NCI-H146 treated with DMSO at 0.1 percent for 48 hours (cell line): ENCODE measurements at regions not wholly inside any gene's neighbourhood (a gene's known extent, or its start where the extent isn't known, plus 50 kb on each side); places are given as distances from the start of the nearest gene placed in this dataset.
"Not testable (repeated sequence)": the region's sequence is repeated elsewhere in the genome, so short reads cannot be mapped to it uniquely, and the experiment has no call there.

ENCODE experiments used
- DNase-seq: peaks from one replicate; lab custom pipeline; 2025; ENCODE audit not compliant: unreplicated experiment; lab: John Stamatoyannopoulos, UW

DNA sequence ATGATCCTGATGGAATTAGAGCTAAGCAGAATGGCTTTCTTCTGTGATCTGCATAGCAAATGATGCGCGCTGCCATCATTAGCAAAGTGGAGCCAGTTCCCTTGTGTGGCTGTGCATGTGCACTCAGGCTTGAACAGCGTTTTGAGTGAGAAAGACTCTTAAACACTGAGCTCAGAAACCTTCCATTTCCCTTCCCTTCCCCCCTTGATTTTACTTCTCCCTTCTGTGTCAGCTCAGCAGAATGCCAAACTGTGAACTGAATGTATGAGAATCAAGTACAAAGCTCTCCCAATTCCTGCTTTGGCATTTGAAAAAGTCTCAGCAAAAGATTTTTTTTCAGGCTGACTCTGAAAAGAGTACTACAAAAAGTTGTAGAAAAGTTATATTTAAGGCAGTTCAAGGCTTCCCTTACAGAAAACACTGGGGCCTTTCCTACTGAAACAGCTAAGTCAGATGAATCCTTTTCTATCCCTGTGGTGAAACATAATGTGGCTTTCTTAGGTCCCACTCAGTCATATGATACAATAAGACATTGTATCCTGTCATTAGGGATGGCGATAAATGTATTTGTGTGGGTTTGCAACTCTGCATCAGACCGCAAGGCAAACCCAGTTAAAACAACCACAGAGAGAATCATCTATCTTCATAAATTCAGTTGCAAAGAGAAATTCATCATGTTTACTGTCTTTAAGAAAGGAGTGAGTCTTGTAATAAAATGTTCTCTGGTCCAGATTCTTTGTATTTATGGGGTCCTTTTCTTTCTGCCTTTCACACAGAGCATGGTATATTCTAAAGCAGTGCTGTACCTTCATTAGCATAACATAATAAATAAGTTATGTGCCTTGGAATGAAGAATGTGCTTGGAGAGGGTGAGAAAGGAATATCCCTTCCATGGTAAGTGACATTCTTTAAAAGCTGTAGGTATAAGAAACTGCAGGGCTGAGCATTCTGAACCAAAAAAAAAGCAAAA is 222.6 kb downstream of the CAAP1 start:
- no peak for DNase-seq

DNA sequence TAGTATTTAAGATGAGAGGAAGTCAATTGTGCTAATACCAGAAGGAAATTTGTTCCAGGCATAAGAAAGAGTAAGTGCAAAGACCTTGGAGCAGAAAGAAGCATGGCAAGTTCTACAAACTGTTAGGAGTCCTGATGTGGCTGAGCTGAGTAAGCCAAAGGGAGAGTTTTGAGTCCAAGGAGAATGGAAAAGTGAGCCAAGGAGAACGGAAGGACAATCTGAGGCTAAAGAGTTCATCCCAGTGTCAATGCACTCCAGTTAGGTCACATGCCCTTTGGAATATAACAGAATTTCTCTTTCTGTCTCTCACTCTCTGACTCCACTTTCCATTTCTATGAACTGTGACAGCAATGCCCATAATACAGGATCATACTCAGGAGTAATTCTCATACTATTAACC is 224.7 kb downstream of the CAAP1 start:
- no peak for DNase-seq

DNA sequence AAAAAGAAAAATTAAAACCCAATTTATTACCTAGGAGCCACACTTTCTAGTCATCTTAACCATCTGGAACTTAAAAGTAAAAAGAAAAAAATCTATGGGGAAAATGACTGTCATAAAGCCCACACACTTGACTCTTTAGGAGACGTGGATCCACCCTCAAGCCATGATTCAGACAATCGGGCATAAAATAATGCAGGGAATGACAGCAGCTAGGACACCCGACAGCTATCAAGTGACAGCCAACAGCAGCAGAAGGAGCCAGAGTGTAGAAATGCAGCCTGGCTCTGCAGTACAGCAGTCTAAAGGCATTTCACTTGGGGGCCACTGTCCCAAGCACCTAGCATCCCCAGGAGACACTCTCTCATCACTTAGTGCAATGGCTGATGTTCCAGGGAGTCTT is 226.9 kb downstream of the CAAP1 start:
- no peak for DNase-seq

DNA sequence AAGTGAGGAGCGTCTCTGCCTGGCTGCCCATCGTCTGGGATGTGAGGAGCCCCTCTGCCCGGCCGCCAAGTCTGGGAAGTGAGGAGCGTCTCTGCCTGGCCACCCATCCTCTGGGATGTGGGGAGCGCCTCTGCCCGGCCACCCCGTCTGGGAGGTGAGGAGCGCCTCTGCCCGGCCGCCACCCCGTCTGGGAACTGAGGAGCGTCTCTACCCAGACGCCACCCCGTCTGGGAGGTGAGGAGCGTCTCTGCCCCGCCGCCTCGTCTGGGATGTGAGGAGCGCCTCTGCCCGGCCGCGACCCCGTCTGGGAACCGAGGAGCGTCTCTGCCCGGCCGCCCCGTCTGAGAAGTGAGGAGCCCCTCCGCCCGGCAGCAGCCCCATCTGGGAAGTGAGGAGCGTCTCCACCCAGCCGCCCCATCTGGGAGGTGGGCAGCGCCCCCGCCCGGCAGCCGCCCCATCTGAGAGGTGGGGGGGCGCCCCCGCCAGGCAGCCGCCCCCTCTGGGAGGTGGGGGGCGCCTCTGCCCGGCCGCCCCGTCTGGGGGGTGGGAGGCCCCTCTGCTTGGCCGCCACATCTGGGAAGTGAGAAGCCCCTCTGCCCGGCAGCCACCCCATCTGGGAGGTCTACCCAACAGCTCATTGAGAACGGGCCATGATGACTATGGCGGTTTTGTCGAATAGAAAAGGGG is 228.4 kb downstream of the CAAP1 start:
- DNase-seq: not testable (repeated sequence)

DNA sequence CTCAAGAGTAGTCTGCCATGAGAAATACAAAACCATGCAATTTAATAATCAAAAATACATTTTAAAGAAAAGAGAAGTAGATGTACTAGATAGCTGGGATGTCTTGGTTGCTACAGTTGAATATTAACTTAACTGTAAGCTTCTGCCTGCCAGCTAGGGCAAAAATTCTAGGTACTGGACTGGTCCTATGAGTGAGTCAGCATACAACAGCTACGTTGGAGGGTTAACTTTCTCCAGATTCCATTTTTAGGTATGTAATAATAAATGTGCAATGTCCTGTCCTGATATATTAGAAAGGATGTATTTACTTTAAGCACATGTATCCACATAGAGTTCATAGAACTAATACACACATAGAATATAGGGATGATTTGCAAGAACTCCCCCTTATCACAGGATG is 230.1 kb downstream of the CAAP1 start:
- no peak for DNase-seq

DNA sequence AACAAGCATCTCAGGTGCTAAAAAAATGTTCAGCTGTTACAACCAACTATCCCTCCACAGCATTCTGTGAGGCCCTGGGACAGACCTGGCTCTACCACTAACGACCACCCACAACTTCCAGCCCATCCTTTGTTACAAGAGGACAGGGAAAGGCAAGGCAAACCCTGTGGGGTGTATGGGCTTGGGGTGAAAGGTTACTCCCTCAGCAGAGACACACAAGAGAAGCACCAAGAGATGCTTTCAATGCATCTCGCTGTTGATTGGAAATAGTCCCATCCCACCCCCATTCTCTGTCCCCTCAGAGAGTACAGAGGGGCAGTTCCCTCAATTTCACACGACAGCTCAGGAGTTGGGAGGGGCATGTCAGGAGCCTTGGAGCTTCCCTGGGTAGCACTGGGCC is 234.1 kb downstream of the CAAP1 start:
- DNase-seq: no peak

DNA sequence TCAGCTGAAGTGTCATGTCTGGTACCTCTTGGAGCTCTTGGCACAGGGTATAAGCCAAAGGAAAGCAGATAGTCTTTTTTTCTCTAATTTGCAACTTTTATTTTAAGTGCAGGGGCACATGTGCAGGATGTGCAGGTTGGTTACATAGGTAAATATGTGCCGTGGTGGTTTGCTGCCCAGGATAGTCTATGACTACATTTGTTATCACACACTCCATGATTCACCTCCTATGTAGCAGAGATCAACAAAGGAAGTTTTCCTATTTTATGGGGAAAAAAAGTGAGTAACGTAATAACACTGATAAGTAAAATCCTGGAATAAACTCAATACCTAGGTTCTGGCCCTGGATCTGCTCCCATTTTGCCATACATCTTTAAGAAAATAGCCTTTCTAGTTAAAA is 234.6 kb downstream of the CAAP1 start:
- DNase-seq: no peak

DNA sequence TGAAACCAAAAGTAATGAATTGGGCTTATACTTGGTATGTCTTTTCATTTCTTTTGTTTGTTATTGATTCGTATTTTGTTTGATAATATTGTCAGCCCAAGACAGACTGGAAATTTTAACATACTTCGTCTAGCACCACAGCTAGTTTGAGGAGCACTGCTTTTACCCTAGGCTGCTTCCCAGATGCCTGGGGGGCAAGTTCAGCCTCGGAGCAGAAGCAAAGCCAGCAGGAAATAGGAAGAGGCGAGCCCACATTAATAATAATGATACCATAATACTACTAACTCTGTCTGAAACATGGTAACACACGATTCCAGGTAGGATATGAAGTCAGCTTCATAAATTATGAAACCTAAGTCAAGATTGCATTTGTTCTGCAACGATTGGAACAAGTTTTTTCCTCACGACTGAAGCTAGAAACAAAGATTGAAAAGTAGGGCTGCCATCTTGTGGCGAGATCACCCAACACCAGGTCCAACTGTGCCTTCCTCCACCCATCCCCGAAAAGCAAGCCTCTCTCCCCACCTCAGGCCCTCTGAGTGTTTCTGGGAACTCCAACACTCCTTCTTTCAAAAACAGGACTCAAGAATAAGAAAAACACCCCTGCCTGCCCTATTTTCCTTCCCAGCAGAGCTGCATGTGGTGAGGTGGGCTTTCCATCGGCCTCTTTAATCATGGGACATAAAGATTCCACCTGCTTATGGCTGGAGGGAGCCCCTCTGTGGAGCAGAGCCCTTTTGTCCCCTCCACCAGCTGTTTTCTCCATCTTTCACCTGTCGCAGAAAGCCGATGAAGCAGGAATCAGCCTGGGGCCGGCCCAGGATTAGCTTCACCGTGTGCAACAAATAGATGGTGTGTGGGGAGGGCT is 236.4 kb downstream of the CAAP1 start:
- peak; percentile 29 for DNase-seq

DNA sequence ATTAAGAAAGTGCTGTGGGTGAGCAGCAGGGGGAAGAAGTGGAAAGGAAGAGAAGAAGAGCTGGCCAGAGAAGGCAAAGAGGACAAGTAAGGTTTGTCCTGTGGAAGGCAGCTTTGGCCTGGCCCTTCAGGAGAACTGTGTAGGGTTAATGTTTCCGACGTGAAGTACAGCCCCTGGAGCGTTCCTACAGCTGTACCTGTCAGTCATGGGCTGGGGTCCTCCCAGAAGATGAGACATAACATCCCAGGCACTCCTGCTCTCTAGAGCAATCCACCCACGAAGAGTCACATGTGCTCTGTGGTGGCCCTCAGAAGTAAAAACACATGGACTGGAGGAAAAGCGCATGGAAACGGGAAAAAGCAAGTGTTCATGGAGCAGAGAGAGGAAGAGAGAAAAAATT is 237.4 kb downstream of the CAAP1 start:
- DNase-seq: no peak

DNA sequence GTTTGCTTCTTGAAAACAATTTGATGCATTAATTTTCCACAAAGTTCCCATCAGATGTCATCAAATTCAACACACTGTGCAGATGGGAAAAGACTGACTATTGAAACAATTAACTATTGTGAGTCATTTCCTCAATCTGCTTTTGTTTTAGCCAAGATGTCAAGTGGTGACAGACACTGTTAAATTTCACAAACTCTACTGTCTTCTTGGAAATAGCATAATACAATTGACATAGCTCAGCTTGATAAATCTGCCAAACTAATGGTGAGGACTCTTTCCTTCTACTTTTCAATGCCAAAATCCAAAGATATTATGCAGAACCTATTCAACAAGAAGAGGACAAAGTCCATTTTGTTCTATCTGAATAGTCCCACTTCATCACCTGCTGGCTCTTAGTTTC is 242.3 kb downstream of the CAAP1 start:
- no peak for DNase-seq

DNA sequence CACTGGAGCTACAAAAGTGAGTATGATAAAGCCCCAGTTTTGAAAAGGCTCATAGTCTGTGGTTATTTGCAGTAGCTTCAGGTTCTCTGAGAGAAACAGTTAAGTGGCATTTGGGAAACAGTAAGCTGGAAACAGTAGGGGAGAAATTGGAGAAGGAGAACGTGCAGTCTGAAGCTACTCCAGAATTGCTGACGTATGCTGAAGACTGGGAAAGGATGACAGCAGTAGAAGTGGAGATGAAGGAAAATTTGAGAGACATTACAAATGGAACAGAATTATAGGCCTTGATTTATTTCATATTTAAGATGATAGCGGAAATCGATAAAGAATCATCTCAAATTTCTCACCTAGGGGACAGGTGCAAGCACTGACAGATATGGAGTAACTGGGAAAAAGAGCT is 248.8 kb downstream of the CAAP1 start:
- DNase-seq: no peak

DNA sequence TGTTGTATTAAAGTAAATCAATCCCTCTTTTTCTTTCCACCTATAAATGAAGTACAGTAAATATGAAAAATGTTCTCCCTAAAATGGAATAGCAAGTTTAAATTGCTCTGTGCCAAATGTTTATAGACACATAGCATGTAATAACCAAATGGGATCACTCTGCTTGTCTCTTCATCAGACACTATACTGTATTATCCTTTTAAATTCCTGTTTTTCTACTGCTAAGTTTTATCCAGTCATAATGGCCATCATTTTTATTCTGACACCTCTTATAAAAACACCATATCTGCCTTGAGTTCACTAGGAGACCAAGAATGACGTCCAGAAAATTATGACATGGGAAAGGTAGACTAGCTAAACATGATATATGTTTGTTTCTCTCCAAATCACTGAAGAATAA is 252.8 kb downstream of the CAAP1 start:
- DNase-seq: no peak

DNA sequence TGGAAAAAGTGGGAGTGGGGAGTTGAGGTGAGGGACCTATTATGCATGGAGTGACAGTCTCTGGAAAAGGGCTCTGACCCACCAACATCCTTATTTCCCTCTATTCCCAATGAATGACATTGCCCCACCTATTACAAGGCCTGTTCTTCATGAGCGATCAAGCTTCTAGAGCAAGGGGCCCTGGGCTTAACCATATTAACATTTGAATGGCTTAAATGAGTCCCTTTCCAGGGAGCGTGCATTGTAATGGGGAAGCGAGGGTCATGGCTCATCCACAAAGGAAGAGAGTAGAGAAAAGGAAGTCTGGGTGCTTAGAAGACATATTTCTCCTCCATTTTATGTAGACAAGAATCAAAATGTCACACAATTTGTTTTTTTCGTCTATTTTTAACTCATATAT is 255.5 kb downstream of the CAAP1 start:
- no peak for DNase-seq

DNA sequence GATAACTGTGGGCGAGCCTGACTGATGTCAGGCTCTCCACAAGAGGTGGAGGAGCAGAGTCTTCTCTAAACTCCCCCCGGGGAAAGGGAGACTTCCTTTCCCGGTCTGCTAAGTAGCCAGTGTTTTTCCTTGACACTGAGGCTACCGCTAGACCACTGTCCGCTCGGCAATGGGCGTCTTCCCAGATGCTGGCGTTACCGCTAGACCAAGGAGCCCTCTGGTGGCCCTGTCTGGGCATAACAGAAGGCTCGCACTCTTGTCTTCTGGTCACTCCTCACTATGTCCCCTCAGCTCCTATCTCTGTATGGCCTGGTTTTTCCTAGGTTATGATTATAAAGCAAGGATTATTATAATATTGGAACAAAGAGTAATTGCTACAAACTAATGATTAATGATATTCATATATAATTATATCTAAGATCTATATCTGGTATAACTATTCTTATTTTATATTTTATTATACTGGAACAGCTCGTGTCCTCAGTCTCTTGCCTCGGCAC is 278.7 kb downstream of the CAAP1 start:
- DNase-seq: not testable (repeated sequence)

DNA sequence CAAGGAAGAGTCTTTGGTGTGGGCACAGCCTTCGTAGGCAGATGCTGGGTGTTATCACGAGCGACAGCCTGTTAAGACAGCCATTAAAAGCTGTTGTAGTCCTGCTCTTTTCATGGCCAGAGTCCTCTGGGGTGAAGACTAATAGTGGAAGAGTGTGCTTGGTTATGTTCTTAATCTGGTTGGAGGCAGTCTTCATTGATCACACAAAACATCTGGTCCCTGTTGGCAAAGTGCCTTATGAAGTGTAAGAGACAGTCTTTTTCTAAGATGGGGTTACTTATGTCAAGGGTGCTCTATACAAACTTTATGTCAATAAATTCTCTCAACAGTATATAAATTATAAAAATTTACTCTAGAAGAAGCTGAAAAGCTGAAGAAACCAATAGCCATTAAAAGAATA is 280.4 kb downstream of the CAAP1 start:
- no peak for DNase-seq

DNA sequence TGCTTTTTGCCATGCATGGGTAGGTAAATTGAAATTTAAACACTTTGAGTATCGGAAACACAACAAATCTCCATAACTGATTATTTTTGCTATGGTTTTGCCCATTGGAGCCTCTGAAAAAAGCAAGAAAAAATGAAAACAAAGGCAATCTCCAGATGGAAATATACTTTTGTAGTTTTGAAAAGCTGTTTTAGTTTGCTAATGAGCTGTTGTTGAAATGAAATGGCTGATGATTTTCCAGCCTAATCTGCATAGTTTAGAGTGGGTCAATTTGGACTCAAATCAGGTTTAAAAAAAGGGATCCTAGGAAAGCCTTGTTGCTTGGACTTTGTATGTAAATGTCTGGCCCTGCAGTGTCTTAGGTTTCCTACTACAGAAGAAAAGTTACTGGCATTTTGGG is 285.8 kb downstream of the CAAP1 start:
- DNase-seq: no peak

DNA sequence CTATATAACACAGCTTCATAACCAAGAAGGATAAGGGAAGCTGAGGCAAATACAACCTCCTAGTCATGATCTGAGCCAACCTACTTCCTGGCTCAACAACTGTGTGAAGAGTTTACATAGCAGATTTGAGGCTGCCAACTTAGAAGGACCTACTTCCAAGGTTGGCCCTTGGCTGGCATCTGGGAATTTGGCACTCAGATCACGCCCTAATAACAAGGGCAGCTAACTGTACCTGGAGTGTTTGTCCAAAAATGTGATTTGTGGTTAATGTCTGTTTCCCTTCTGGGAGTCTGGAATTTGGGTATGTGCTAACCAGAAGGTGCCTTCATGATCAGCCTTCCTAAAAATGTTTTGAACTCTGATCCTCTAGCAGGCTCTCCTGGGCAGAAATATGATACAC is 287.2 kb downstream of the CAAP1 start:
- no peak for DNase-seq

DNA sequence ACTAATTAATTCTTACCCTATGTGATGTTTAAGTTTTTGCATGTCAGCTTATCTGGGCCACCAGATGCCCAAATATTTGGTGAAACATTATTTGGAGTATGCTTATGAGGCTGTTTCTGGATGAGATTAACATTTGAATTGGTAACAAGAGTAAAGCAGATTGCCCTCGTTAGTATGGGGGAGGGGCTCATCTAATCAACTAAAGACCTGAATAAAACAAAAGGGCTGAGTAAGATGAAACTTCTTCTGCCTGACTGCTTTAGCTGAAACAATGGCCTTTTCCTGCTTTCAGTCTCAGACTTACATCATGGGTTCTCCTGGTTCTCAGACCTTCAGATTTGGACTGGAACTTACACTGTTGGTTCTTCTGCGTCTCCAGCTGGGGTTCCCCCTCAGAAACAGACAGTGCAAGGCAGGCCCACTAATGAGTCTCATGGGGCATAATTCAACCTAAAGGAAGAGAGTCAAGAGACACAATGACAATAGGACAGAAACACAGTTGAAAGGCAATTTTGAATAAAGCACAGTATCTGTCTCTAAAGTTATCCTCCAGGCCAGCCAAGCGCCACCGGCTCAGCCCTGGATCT is 288.4 kb downstream of the CAAP1 start:
- no peak for DNase-seq

DNA sequence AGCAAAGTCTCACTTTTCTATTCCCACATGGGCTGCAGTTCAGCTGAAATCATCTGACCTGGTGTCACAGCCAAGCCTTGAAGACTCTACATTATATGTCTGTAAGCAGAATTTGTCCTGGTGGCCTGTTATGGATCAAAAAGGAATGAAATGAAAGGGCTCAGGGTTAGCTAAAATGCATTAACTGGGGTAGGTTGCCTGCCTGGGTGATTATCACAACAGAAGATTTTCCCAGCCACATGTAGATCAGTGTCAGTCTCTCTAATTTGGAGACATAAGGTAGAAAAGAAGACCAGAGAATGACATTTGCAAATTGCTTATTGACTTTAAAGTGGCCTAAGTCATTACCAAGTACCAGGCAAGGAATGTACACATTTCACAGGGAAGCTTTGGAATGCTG is 289.0 kb downstream of the CAAP1 start:
- no peak for DNase-seq

DNA sequence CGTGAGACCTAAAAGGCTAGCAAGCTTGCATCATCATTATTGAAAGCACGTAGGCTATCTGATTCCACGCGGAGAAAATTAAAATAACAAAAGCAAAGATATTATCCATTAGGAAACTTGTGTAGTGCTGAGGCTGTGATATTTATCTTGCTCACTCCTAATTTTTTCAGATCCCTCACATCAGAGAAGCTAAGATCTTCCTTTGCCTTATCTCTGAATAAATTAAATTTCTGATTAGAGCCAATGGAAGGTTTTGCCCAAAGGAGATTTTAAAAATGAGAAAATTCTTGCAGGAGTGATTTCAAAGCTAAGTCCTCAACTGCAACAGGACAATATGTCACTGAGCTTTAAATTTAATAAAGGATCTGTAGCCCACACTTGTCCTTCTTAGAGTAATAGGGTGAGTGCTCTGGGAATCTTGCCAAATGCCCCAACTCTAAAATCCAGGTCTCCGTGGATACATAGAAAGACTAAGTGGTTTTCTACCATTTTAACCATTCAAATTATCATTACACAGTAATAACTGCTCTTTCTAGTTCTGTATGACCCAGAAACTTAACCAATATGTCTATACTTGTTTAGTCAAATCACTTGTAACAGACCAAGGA is 295.0 kb downstream of the CAAP1 start:
- no peak for DNase-seq

DNA sequence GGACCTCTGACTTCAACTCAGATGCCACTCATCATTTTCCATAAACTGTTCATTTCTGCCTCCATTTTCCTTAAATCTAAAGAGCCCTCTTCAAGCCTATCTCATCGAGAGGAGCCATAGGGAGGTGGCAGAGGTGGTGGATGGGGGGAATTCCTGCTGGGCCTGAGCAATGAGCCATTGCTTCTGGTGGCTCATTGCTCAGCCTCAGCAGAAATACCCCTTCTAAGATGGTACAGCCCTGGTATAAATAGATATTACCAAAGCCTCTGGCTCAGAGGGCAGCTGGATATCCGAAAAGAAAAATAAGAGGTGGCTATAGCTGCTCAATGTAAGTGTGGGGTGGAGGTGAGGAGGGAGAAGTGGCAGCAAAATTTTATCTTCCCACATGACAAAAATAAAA is 313.5 kb downstream of the CAAP1 start:
- no peak for DNase-seq
